ENCODE measurements at regions not wholly inside any gene's neighbourhood (a gene's known extent, or its start where the extent isn't known, plus 50 kb on each side); places are given as distances from the start of the nearest gene placed in this dataset.

GRCh38 chr6:119890470-119890869, 540.9 kb upstream of the MAN1A1 start (continued):
- TF ChIP-seq ZNF276 (CRISPR knock-in tag; IDR thresholded peaks at IDR 0.05; ENCODE audit: low read depth) (no peak), EZH2 (conservative IDR thresholded peaks at IDR 0.05; ENCODE audit: low read depth, low read length) (no peak)

GRCh38 chr6:119887666-119888065, 538.1 kb upstream of the MAN1A1 start:
- ChIA-PET POLR2A (no interaction called here), CTCF (ENCODE audit: low intra/inter-chr PET ratio, low total read pairs) (no interaction called here)
- in situ Hi-C loops (cut with HindIII; ENCODE audit: extremely low pct_ligation_motif_present, low pct_unique_long_range_greater_than_20kb) (no loop called here), intact Hi-C loops (cut with micrococcal nuclease; ENCODE audit: unreplicated experiment) (no loop called here)
- no peaks in the 10 kb centered on the region for H4K20me1 ChIP-seq (ENCODE audit: insufficient read depth, low read length)
- no peak overlapping the region for H3K4me2 ChIP-seq (ENCODE audit: low read depth, low read length)
- no peaks in the 10 kb centered on the region for H3K79me2 ChIP-seq (ENCODE audit: insufficient read depth, low read length)
- DNase-seq (ENCODE audit: low spot score) (no peak), FAIRE-seq (no peak), ATAC-seq (no peak)
- H3K36me3 ChIP-seq (replicated peaks in 1 of 2; ENCODE audit: control insufficient read depth in 1 of 2, insufficient read depth in 2 of 2, low read length in 2 of 2) = no peaks in the 10 kb centered on the region
- no peaks in the 10 kb centered on the region for H3K9me3 ChIP-seq (ENCODE audit: low read length)
- H3K4me1 ChIP-seq (ENCODE audit: insufficient read depth, low read length) = no peaks in the 10 kb centered on the region
- no peak overlapping the region for H2AFZ ChIP-seq (ENCODE audit: low read length)
- no peaks in the 10 kb centered on the region for H3K27me3 ChIP-seq (ENCODE audit: control insufficient read depth in 1 of 2, insufficient read depth in 2 of 2, low read length in 2 of 2)
- no peak overlapping the region for H3K9ac ChIP-seq (ENCODE audit: insufficient read depth, low read depth, low read length)
- BruUV-seq (replicated peaks) = no TSS peak
- no peak overlapping the region for H3K27ac ChIP-seq (ENCODE audit: extremely low read length, insufficient read depth, low read length)
- H3K4me3 ChIP-seq (replicated peaks in 1 of 3; ENCODE audit: insufficient read depth in 1 of 3, low read depth in 2 of 3, low read length in 3 of 3) = no peak overlapping the region
- TF ChIP-seq BCL3 (CRISPR knock-in tag; IDR thresholded peaks at IDR 0.05) (no peak), SRF (IDR thresholded peaks at IDR 0.05; ENCODE audit: low read depth, low read length) (no peak), ZNF260 (CRISPR knock-in tag; IDR thresholded peaks at IDR 0.05; ENCODE audit: borderline replicate concordance, low read depth) (no peak), ZNF17 (CRISPR knock-in tag; IDR thresholded peaks at IDR 0.05) (no peak), ZBTB43 (CRISPR knock-in tag; conservative IDR thresholded peaks at IDR 0.05) (no peak), DBP (CRISPR knock-in tag; IDR thresholded peaks at IDR 0.05; ENCODE audit: not compliant biosample characterization) (no peak), STAT5B (CRISPR knock-in tag; IDR thresholded peaks at IDR 0.05) (no peak), CREBL2 (CRISPR knock-in tag; IDR thresholded peaks at IDR 0.05; ENCODE audit: borderline replicate concordance) (no peak), MATR3 (CRISPR knock-in tag; IDR thresholded peaks at IDR 0.05) (no peak), ZC3H13 (CRISPR knock-in tag; IDR thresholded peaks at IDR 0.05) (no peak), BRCA1 (CRISPR knock-in tag; IDR thresholded peaks at IDR 0.05) (no peak), ZNF362 (CRISPR knock-in tag; IDR thresholded peaks at IDR 0.05; ENCODE audit: borderline replicate concordance) (no peak), RFX5 (IDR thresholded peaks at IDR 0.05; ENCODE audit: low read depth, low read length) (no peak), NCOA5 (CRISPR knock-in tag; IDR thresholded peaks at IDR 0.05) (no peak)
